PFSK-1 (cell line): ENCODE measurements at regions not wholly inside any gene's neighbourhood (a gene's known extent, or its start where the extent isn't known, plus 50 kb on each side); places are given as distances from the start of the nearest gene placed in this dataset.

Experiments
- FOXP2 ChIP-seq: optimal IDR thresholded peaks from 2 replicates; pipeline ENCODE3; 2011; ENCODE audit warnings: borderline replicate concordance, control low read depth, inconsistent platforms; ENCODE audit not compliant: insufficient read depth; ENCODE audit errors: extremely low read length, extremely low read depth
- POLR2AphosphoS5 ChIP-seq: IDR thresholded peaks from 2 replicates; pipeline ENCODE4 v1.6.1; 2012; ENCODE audit warnings: low read depth, mild to moderate bottlenecking, control low read depth, low read length, moderate library complexity
- SIN3A ChIP-seq: IDR thresholded peaks from 2 replicates; pipeline ENCODE4 v1.6.1; 2012; ENCODE audit warnings: mild to moderate bottlenecking, low read length, moderate library complexity, borderline replicate concordance; ENCODE audit not compliant: insufficient read depth
- TAF1 ChIP-seq: IDR thresholded peaks from 2 replicates; pipeline ENCODE4 v1.6.1; 2012; ENCODE audit warnings: low read length, control low read depth, borderline replicate concordance; ENCODE audit not compliant: insufficient read depth
- TF ChIP-seq, protein P1 (sequence below), 2 experiments: IDR thresholded peaks; 2 replicates each; pipeline versions ENCODE4 v1.6.1 to v1.8.0; 2011 to 2012; ENCODE audit warnings: low read depth in 2 of 2, low read length in 2 of 2, control low read depth in 1 of 2, inconsistent platforms in 1 of 2, mild to moderate bottlenecking in 1 of 2, moderate library complexity in 1 of 2; ENCODE audit not compliant: insufficient read depth in 1 of 2

DNA sequence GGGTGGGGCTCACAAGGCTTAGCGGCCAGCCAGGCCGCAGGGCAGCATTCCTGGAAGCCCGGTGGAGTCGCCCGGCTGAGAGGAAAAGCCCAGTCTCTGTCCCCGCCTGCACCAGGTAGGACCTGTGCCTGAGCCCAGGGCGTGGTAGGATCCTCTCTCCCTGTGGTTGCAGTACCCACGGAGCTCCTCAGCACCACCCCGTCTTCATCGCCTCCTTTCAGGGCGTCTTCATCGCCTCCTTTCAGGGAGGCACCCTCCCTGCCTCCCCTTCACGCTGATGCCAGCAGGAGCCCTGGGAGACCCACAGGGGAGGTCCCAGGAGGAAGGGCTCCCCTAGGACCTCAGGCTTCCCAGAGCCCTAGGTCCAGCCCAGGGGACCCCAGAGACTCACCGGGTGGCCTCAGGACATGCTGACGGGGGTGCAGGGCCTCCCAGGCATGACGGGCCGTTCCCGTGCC lies 53.3 kb upstream of the NOTCH1 start:
- TF ChIP-seq TAF1 (no peak), POLR2AphosphoS5 (no peak), SIN3A (no peak), FOXP2 (no peak)
- TF ChIP-seq, protein P1, sequence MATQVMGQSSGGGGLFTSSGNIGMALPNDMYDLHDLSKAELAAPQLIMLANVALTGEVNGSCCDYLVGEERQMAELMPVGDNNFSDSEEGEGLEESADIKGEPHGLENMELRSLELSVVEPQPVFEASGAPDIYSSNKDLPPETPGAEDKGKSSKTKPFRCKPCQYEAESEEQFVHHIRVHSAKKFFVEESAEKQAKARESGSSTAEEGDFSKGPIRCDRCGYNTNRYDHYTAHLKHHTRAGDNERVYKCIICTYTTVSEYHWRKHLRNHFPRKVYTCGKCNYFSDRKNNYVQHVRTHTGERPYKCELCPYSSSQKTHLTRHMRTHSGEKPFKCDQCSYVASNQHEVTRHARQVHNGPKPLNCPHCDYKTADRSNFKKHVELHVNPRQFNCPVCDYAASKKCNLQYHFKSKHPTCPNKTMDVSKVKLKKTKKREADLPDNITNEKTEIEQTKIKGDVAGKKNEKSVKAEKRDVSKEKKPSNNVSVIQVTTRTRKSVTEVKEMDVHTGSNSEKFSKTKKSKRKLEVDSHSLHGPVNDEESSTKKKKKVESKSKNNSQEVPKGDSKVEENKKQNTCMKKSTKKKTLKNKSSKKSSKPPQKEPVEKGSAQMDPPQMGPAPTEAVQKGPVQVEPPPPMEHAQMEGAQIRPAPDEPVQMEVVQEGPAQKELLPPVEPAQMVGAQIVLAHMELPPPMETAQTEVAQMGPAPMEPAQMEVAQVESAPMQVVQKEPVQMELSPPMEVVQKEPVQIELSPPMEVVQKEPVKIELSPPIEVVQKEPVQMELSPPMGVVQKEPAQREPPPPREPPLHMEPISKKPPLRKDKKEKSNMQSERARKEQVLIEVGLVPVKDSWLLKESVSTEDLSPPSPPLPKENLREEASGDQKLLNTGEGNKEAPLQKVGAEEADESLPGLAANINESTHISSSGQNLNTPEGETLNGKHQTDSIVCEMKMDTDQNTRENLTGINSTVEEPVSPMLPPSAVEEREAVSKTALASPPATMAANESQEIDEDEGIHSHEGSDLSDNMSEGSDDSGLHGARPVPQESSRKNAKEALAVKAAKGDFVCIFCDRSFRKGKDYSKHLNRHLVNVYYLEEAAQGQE (IDR thresholded peaks at IDR 0.05; ENCODE audit: insufficient read depth in 1 of 2, low read depth in 2 of 2, low read length in 2 of 2), result no peak
